GM18868 (cell line): ENCODE measurements at regions not wholly inside any gene's neighbourhood (a gene's known extent, or its start where the extent isn't known, plus 50 kb on each side); places are given as distances from the start of the nearest gene placed in this dataset.
"Not testable (repeated sequence)": the region's sequence is repeated elsewhere in the genome, so short reads cannot be mapped to it uniquely, and the experiment has no call there.

Source experiments
- ATAC-seq: cut with Tn5 transposase; IDR thresholded peaks from one replicate; pipeline ENCODE4 v1.9.1; 2021; ENCODE audit warnings: mild to moderate bottlenecking, moderate library complexity; ENCODE audit not compliant: unreplicated experiment

GRCh38 chr5:17079562-17079961, 137.9 kb upstream of the BASP1 start:
- ATAC-seq = no peak

GRCh38 chr5:17080361-17080760, 137.1 kb upstream of the BASP1 start:
- no peak for ATAC-seq

DNA sequence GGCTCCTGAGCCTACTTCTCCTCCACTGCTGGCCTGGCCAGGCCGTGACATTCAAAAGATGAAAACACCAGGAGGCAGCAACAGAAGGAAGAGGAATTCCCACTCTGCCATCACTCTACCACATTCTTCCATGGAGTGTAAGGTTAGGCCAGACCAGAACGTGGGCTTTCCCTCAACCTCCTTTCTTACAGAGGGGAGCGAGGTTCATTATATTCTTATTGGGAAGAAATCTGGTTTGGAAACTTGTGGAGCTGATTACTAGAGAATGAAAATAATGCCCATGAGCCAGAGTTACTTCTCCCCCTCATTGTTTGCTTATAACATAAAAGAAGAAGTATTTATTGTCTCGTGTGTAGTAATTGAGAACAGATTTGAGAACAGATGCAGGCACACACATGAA, 136.3 kb upstream of the BASP1 start:
- no peak for ATAC-seq

DNA sequence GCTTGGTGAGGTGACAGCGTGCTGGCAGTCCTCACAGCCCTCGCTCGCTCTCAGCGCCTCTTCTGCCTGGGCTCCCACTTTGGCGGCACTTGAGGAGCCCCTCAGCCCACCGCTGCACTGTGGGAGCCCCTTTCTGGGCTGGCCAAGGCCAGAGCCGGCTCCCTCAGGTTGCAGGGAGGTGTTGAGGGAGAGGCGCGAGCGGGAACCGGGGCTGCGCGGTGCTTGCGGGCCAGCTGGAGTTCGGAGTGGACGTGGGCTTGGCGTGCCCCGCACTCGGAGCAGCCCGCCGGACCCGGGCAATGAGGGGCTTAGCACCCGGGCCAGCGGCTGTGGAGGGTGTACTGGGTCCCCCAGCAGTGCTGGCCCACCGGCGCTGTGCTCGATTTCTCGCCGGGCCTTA, 134.2 kb upstream of the BASP1 start:
- ATAC-seq = not testable (repeated sequence)

DNA sequence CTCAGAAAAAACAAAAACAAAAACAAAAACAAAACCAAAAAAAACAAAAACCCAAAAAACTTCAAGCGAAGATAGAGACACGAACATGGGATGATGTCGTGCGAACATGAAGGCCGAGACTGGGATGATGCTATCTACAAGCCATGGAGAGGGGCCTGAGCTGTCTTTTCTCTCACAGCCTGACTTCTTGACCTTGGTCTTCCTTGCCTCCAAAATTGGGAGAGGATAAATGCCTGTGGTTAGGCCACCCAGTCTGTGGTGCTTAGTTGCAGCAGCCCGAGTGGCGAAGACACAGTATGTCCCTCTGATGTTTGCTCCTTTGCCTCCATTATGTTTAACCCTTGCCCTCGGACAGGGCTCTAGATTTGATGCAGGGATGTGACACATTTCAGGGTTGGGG, 130.4 kb upstream of the BASP1 start:
- no peak for ATAC-seq

GRCh38 chr5:17088051-17088450, 129.4 kb upstream of the BASP1 start:
- ATAC-seq = no peak

GRCh38 chr5:17089001-17089400, 128.4 kb upstream of the BASP1 start:
- ATAC-seq = no peak

DNA sequence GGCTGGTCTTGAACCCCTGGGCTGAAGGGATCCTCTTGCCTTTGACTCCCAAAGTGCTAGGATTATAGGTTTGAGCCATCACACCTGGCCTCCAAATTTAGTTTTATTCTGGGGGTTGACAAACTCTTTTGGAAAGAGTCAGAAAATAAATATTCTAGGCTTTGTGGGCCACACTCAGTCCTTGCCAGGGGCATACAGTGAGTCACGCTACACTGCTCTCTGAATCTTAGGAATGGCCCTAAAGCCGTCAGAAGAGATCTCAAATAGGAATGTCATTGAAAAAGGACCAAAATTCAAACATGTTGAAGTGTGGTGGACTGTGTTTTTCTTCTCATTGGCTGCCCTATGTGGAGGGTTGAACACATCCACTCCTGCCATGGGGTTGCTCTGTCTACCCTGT, 127.7 kb upstream of the BASP1 start:
- ATAC-seq = no peak

DNA sequence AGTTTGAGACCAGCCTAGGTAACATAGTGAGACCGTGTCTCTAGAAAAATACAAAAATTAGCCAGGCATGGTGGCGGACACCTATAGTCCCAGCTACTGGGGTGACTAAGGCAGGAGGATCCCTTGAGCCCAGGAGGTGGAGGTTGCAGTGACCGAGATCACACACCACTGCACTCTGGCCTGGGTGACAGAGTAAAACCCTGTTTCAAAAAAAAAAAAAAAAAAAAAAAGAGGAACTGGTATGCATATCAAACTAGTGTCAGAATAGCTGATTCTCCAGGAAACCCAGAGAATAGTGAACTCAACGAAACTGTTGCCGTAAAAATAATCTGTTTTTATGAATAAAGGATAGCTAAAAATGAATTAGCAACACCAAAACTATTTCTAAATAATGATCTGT, 126.6 kb upstream of the BASP1 start:
- no peak for ATAC-seq

- ATAC-seq = no peak
Observed at GRCh38 chr5:17094830-17095229, 122.6 kb upstream of the BASP1 start.

DNA sequence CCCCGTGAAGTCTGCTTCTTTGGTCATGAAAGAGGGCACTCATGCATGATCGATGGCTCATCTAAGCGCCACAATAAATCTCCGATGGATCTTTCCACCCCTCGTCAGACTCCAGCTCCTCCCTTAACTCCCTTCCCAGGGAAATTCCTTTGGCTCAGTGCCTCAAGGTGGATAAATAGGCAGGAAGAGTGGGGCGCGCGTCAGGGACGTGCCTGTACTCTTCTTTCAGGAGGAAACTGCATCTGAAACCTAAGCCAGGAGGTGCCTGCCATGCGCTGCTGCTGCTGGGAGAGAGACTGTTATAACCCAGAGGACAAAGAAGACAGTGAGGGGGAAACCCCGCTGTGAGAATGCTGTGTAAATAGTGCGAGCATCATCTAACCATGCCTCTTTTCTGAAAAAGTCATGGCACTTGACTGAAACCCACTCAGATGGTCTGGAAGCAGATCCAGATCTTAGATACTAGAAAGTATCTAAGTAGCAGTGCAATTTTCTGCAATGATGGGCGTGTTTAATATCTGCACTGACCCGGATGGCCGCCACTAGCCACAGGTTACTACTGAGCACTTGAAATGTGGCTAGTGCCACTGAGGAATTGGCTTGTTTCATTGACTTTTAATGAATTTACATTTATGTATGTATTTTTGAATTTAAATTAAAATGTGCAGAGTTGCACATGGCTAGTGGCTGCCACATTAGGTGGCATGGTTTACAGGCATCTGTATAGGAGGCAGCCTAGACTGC, 120.3 kb upstream of the BASP1 start:
- ATAC-seq = no peak

DNA sequence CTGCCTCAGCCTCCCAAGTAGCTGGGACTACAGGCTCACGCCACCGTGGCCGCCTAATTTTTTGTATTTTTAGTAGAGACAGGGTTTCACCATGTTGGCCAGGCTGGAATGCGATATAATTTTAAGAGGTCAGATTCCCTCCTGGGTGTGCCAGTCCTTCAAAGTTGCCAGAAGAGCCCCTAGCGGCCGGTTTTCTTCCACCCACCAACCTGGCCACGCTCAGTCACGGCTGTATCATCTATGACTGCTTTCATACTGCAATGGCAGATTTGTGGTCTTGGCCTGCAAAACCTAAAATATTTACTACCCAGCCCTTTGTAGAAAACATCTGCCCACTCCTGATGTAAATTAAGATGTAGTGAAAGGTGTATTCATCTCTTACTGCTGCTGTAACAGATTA, 117.5 kb upstream of the BASP1 start:
- no peak for ATAC-seq

- no peak for ATAC-seq
Observed at GRCh38 chr5:17103461-17103860, 114.0 kb upstream of the BASP1 start.

DNA sequence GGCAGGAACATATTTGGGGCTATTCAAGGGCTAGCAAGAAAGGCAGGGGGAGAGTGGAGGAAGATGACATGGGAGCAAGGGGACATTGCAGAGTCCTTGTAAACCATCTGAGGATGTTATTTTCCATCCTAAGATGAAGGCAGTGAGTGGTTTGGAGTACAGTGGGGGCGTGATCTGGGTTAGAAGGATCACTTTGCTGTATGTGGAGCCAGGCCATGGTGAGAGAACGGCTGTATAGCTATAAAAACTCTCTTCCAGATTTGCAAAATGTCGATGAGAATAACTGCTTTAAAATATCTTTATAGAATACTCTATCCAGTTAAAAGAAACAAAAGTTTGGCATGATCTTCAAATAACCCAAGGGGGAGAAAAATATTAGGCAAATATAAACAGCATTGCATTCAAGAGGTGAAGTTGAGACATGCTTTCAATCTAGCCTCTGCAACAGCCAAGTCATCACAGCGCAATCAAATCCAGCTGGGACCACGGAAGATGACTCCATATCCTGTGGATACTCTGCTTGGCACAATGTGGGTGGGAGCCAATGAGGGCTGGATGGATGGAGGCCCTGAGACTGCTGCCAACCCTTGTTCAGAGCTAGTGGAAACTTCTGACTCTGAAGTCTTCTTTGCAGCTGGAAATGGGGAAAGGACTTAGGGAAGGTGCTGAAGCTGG, 111.5 kb upstream of the BASP1 start:
- no peak for ATAC-seq

GRCh38 chr5:17106521-17106920, 110.9 kb upstream of the BASP1 start:
- ATAC-seq = no peak

- not testable (repeated sequence) for ATAC-seq
Observed at GRCh38 chr5:17112091-17112716, 105.2 kb upstream of the BASP1 start.

DNA sequence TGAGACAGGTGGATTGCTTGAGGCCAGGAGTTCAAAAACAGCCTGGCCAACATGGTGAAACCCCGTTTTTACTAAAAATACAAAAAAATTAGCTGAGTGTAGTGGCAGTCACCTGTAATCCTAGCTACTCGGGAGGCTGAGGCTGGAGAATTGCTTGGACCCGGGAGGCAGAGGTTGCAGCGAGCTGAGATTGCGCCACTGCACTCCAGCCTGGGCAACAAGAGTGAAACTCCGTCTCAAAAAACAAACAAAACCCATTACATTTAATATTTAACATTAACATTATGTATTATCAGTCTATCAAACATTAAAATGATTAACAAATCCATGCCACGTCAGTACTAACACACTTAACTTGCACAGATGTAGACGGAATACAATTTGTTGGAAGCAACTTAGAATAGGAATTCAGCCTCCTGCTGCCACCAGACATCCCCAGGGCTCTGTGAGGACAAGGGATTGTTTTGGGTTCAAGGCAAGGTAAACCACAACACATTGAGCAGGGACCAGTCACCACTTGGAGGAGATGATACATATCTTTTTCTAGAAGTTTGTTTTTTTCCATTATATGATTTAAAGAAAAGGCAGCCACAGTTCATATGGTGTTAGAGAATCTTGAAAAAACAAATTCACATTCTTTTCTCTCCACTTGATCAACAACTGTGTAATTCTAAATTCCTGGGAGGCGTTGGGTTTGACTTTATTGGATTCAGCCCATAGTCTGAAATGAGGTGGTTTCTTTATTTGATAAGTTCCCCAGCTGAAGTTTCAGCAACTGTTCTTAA, 104.1 kb upstream of the BASP1 start:
- ATAC-seq = no peak

GRCh38 chr5:17114233-17114632, 103.2 kb upstream of the BASP1 start:
- no peak for ATAC-seq

DNA sequence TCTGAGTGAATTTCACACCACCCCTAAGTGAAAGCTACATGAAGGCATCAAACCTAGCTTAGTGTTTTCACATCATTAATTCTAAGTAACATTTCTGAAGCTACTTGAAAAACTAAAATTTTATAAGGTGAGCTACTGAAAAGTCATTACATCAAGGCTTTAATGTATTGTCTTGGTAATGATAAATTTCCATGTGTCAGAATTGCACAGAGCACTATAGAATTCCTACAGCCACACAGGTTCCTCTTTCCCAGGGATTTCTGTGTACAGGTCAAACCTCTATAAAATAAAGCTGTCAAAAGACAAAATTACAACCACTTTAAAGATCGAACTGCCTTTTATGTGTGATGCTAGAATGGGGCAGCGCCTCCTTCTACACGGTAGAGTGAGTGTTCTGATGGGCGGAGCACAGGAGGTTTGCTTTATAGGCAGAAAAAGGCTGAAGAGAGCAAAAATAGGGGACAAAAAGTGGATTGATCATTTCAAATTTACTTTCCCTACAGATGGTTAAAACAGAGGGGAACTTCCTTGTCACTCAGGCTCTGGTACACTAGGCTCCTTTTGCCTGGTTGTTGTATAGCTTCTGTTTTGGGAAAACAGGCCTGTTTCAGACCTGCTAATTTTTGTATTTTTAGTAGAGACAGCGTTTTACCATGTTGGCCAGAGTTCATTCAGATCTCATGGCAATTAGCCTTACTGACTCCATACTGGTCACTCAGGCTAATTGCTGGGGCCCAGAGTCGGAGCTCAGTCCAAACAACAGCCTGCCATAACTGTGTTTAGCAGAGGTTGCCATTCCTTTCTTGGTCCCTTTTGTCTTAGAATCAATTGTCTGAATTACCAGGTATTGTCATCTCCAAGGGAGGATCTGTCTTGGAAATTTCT, 102.5 kb upstream of the BASP1 start:
- ATAC-seq = no peak

DNA sequence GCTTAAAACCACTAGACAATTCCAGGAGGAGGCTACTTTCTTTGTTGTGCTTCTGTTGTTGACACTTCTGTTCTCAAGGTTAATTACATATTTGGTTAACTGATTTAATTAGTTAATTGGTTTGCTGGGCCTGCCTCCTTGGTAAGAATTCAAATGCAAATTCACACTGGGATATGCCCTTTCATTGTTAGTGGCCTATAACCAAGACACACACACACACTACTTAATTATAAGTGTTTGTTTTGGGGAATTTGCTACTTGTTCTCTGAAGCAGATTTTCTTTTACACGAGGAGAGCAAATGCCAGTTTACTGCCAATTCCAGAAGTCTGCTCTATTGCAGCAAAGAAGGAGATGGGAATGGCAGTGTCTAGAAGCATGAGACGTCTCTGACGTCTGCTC, 101.6 kb upstream of the BASP1 start:
- no peak for ATAC-seq
